Fibroblast of the aortic adventitia (primary cell): ENCODE measurements at regions not wholly inside any gene's neighbourhood (a gene's known extent, or its start where the extent isn't known, plus 50 kb on each side); places are given as distances from the start of the nearest gene placed in this dataset.

Experiments used
- DNase-seq: peaks from one replicate; pipeline ENCODE4 v3.0.0-alpha.2; 2010; ENCODE audit warnings: low read depth
- H3K4me3 ChIP-seq: 2 replicates; pipeline ENCODE4 v1.5.1; 2011; ENCODE audit warnings: low read depth, mild to moderate bottlenecking, control low read depth, low read length, moderate library complexity
- TF ChIP-seq, protein P1 (sequence below): IDR thresholded peaks from 2 replicates; pipeline ENCODE4 v1.5.1; 2011; ENCODE audit warnings: mild to moderate bottlenecking, low read length, control low read depth, inconsistent platforms; ENCODE audit not compliant: insufficient read depth

DNA sequence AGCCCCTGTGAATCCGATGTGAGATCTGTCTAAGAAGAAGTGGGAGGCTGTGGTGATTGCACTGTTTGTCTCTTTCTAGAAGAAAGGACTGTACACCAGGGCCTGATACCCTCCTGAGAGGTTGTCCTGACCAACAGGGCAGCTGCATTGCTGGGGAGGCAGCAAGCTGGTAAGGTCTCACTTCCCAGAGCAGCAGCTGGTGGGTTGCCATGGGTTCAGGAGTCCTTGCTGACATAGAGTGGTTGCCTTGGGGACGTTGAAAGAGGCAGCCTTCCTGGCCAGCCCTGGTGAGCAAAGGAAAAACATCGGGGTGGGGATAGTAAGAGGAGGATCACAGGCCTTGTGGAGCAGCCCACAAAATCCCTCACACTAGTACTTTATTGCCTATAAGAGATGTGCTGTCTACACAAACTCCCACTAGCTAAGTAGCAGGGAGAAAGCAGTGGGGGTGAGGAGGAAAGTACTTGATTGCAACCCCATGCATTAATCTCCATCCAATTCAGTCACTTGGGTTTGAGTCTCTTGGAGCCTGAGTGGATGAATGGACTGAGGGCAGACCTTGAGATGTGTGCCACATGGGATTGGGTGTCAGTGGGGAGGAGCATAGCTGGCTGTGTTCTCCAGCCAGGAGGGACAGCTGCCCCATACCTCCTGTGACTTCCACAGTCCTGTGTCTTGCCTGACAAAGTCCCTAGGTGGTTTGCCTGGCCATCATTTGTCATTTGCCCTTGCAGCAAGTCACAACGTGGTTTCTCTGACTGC lies 143.8 kb upstream of the RPL38 start:
- no peak overlapping the region for H3K4me3 ChIP-seq
- no peak for DNase-seq
- TF ChIP-seq, protein P1, sequence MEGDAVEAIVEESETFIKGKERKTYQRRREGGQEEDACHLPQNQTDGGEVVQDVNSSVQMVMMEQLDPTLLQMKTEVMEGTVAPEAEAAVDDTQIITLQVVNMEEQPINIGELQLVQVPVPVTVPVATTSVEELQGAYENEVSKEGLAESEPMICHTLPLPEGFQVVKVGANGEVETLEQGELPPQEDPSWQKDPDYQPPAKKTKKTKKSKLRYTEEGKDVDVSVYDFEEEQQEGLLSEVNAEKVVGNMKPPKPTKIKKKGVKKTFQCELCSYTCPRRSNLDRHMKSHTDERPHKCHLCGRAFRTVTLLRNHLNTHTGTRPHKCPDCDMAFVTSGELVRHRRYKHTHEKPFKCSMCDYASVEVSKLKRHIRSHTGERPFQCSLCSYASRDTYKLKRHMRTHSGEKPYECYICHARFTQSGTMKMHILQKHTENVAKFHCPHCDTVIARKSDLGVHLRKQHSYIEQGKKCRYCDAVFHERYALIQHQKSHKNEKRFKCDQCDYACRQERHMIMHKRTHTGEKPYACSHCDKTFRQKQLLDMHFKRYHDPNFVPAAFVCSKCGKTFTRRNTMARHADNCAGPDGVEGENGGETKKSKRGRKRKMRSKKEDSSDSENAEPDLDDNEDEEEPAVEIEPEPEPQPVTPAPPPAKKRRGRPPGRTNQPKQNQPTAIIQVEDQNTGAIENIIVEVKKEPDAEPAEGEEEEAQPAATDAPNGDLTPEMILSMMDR, result no peak

DNA sequence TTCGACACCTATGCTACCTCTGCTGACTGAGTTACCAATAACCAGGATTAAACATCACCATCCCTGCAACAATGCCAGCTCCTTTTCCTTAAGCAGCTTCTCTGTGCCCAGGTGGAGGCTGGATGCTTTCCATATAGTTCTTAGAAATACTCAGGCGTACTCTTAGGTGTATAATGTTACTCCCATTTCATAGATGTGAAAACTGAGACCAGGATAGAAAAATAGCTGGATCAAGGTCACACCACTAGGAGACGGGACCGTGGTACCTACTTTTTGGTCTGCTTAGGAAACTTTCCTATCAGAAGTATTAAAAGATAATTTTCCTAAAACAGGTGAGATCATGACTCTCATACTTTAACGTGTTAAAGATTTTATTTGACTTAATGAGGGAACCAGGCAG lies 141.7 kb upstream of the RPL38 start:
- no peak for DNase-seq
- no peak overlapping the region for H3K4me3 ChIP-seq
- TF ChIP-seq, protein P1, result no peak

DNA sequence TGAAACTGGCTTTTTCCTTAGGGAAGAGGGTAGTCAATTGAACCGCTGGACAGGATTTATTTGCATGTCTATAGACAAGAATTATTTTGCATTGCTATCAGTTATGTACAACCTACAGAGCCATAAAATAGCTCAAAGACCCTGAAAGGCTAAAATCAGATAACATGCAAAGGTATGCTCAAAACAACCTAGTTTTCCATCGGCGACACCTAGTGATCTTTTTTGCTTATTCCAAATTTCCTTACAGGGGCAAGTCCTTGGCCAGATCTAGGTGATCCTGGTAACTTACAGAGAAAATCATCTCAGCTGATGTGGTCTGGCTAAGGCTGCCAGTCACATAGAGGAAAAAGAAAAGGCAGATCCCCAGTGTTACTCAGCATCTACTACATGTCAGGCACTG lies 141.2 kb upstream of the RPL38 start:
- TF ChIP-seq, protein P1, result no peak
- DNase-seq, result no peak
- H3K4me3 ChIP-seq, result no peak overlapping the region

DNA sequence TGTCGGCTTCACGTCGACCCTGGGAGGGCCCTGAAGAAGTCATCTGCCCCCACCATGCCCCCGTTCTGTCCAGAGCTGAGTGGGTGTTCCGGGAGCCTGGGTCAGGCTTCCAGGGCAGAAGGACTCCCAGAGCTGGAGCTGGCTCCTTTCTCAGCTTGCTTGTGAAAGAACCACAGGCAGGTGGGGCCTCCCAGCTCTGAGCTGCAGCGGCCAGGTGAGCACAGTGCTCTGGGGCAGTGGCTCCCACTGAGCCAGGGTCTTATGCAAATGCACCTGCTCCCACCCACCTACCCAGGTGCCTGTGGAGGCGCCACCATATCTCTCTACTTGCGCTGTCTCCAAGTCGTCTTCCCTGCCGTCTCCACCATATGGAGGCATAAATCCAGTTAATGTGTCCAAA lies 140.0 kb upstream of the RPL38 start:
- no peak overlapping the region for H3K4me3 ChIP-seq
- no peak for DNase-seq
- TF ChIP-seq, protein P1, result no peak

DNA sequence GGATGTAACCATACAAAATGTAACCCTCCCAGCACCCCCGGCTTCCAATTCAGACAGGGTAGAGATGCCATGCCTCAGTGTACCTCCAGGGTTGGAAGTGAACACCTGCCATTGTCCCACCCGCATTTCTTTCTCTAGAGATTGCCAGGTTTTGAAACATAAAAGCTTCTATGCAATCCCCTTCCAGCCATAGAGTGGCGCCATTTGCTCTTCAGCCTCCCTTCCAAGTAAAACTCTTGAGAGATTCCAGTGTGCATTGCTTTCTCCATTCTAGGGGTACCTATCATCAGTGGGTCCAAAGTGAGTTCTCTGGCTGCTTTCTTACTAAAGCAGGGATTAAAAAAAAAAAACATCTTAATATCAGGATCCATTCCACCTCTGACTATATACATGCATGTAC lies 133.1 kb upstream of the RPL38 start:
- no peak overlapping the region for H3K4me3 ChIP-seq
- DNase-seq, result no peak
- TF ChIP-seq, protein P1, result no peak

DNA sequence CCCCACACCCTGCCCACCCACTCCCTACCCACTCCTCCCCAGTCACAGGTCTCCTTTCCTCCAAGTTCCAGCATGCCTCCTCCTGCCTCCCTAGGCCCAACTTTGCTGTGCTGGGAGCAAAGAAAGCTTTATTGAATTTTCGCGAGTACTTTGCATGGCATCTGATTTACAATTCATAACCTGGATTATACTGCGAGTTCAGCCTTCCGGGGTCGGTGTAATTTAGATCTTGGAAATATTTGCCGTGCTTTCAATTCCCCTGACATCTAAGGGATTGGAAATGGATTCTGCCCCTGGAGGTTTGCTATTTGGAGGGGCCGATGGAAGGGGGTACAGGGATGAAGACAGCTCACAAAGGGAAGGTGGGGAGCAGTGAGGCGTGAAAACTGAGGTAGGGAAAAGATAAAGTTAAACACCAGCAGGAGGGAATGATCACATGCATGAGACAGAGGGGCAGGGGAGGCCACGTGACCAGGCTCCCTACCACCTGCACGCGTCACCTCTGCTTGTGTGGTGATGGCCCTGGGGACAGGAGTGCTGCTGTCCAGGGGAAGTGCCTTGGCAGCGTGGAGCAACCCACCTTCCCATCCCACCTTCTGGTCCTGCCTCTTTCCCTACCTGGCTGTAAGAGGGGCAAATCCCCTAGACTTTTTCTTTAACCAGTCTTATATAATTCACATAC lies 132.3 kb upstream of the RPL38 start:
- no peak overlapping the region for H3K4me3 ChIP-seq
- no peak for DNase-seq
- TF ChIP-seq, protein P1, result no peak
